Gastroesophageal sphincter (tissue), 4 donors: ENCODE measurements at regions not wholly inside any gene's neighbourhood (a gene's known extent, or its start where the extent isn't known, plus 50 kb on each side); places are given as distances from the start of the nearest gene placed in this dataset.

Source experiments
- ATAC-seq: fragments of 150-250 bp; one replicate; pipeline ENCODE4 v1.9.1; 2016; ENCODE audit warnings: mild to moderate bottlenecking, moderate library complexity
- H3K27ac ChIP-seq, 4 donors: fragments of 200-600 bp; sonication (generic) in 3 of 4; 1 replicate in 3 of 4; 2 replicates in 1 of 4; pipeline ENCODE4 v1.5.1; 2016 to 2019
- H3K27me3 ChIP-seq: fragments of 200-600 bp; sonication (generic); one replicate; pipeline ENCODE4 v1.5.1; 2019
- H3K36me3 ChIP-seq, 2 donors: fragments of 200-600 bp; sonication (generic); one replicate each; pipeline ENCODE4 v1.5.1; 2019; ENCODE audit warnings: control low read depth in 1 of 2
- H3K4me1 ChIP-seq, 3 donors: fragments of 200-600 bp; sonication (generic); 1 replicate in 2 of 3; 2 replicates in 1 of 3; pipeline ENCODE4 v1.5.1; 2016 to 2019; ENCODE audit warnings: control low read depth in 2 of 3
- H3K4me3 ChIP-seq, 2 donors: fragments of 200-600 bp; sonication (generic); one replicate each; pipeline ENCODE4 v1.5.1; 2019; ENCODE audit warnings: mild to moderate bottlenecking in 1 of 2, moderate library complexity in 1 of 2
- H3K9me3 ChIP-seq, 3 donors: fragments of 200-600 bp; sonication (generic); one replicate each; pipeline ENCODE4 v1.5.1; 2017 to 2019; ENCODE audit warnings: control low read depth in 2 of 3
- EP300 ChIP-seq: sonication (generic); formaldehyde crosslinking; IDR thresholded peaks from one replicate; pipeline ENCODE4 v1.6.1; 2017; ENCODE audit warnings: antibody characterized with exemption, mild to moderate bottlenecking
- POLR2A ChIP-seq, 2 donors: fragments of 450-650 bp; IDR thresholded peaks; one replicate each; pipeline ENCODE4 v1.6.1; 2017; ENCODE audit warnings: antibody characterized with exemption in 2 of 2, mild to moderate bottlenecking in 2 of 2, moderate library complexity in 1 of 2
- POLR2AphosphoS5 ChIP-seq: sonication (generic); formaldehyde crosslinking; IDR thresholded peaks from one replicate; pipeline ENCODE4 v1.6.1; 2017; ENCODE audit warnings: antibody characterized with exemption
- WGBS, 2 donors: methylation state at CpG; one replicate each; pipeline ENCODE4 v1.1.5; 2018; ENCODE audit warnings: low coverage in 1 of 2; 5-methylcytosine and 5-hydroxymethylcytosine counted together
- TF ChIP-seq, protein P1 (sequence below), 4 experiments: fragments of 200-600 bp in 2 of 4; fragments of 450-650 bp in 2 of 4; sonication (generic) in 1 of 4; IDR thresholded peaks; one replicate each; pipeline ENCODE4 v1.5.1; 2017 to 2019; ENCODE audit warnings: antibody characterized with exemption in 4 of 4, mild to moderate bottlenecking in 2 of 4, moderate library complexity in 2 of 4

DNA sequence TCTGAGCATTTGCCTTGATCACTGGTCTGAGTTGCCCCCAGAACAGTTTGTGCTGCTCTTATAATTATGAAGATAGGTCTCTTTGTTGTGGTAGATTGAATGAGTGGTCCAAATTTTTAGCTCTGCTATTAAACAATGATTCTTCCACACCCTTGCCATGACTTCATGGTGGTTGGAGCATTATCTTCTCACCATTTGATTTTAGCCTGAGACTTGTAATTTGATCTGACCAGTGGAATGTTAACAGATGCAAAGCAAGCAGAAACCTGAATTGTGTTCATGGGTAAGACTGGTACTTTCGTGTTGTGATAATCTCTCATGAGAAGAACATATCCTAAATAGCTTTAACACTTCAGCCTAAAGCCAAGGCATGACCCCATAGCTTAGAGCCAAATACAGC, 139.1 kb downstream of the TFPI2 start:
- no peak for ATAC-seq
- TF ChIP-seq, protein P1, sequence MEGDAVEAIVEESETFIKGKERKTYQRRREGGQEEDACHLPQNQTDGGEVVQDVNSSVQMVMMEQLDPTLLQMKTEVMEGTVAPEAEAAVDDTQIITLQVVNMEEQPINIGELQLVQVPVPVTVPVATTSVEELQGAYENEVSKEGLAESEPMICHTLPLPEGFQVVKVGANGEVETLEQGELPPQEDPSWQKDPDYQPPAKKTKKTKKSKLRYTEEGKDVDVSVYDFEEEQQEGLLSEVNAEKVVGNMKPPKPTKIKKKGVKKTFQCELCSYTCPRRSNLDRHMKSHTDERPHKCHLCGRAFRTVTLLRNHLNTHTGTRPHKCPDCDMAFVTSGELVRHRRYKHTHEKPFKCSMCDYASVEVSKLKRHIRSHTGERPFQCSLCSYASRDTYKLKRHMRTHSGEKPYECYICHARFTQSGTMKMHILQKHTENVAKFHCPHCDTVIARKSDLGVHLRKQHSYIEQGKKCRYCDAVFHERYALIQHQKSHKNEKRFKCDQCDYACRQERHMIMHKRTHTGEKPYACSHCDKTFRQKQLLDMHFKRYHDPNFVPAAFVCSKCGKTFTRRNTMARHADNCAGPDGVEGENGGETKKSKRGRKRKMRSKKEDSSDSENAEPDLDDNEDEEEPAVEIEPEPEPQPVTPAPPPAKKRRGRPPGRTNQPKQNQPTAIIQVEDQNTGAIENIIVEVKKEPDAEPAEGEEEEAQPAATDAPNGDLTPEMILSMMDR (IDR thresholded peaks at IDR 0.05): no peak
- TF ChIP-seq POLR2AphosphoS5 (no peak), EP300 (no peak), POLR2A (IDR thresholded peaks at IDR 0.05) (no peak)
- no peaks in the 10 kb centered on the region for H3K27me3 ChIP-seq
- WGBS, 2 donors: 33 to 73% methylated on average over 1 of the region's 1 CpG
- no peak overlapping the region for H3K27ac ChIP-seq
- H3K4me3 ChIP-seq: no peak overlapping the region
- H3K36me3 ChIP-seq: no peaks in the 10 kb centered on the region
- H3K9me3 ChIP-seq: no peaks in the 10 kb centered on the region
- no peaks in the 10 kb centered on the region for H3K4me1 ChIP-seq

DNA sequence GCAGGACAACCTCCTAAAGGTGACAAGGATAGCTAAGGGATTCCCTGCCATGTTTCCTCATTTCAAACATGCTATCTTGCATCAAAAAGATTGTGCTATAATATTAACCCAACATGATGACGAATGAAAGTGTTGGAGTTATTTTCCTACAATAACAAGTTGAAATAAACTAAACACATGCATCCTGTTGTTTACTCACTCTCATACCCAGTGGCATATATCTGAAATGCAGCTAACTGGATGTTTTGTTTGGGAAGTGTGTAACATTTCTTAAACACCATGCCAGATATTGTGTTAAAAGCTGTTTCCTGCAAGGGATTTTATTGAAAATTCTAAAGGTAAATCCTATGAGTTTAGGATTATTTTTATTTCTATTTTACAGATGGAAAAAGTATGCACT, 139.6 kb downstream of the TFPI2 start:
- Histone ChIP-seq H3K36me3 (no peaks in the 10 kb centered on the region), H3K4me3 (no peak overlapping the region), H3K27me3 (no peaks in the 10 kb centered on the region), H3K4me1 (no peaks in the 10 kb centered on the region), H3K9me3 (no peaks in the 10 kb centered on the region), H3K27ac (no peak overlapping the region)
- WGBS, 2 donors: 62 to 67% methylated on average over 1 of the region's 1 CpG
- TF ChIP-seq, protein P1 (IDR thresholded peaks at IDR 0.05): no peak
- no peak for TF ChIP-seq POLR2A (IDR thresholded peaks at IDR 0.05)
- no peak for TF ChIP-seq POLR2AphosphoS5
- no peak for TF ChIP-seq EP300
- ATAC-seq: no peak

DNA sequence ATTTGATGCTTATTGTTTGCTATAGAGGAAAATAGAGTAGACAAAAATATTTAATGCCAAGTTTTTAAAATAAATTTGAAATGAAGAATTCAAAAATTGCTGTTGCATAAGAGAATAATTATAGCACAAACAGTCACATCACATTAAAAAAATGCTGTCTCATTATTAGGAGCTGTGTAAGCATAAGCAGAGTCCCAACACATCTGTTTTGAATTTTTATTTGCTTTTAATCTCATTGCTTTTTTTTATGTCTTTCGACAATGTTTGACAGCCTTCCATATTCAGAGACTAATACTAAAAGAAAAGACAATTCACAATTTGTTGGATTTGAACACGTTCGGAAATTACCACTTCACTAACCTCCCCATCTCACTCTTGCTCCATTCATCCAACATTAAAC, 143.5 kb downstream of the TFPI2 start:
- no peak for ATAC-seq
- 62 to 83% methylated on average over 3 of the region's 3 CpGs for WGBS, 2 donors
- no peaks in the 10 kb centered on the region for H3K9me3 ChIP-seq
- no peak overlapping the region for H3K27ac ChIP-seq
- H3K4me1 ChIP-seq: no peaks in the 10 kb centered on the region
- no peaks in the 10 kb centered on the region for H3K36me3 ChIP-seq
- no peak overlapping the region for H3K4me3 ChIP-seq
- no peaks in the 10 kb centered on the region for H3K27me3 ChIP-seq
- no peak for TF ChIP-seq POLR2AphosphoS5
- TF ChIP-seq POLR2A (IDR thresholded peaks at IDR 0.05): no peak
- TF ChIP-seq, protein P1 (IDR thresholded peaks at IDR 0.05): no peak
- TF ChIP-seq EP300: no peak

DNA sequence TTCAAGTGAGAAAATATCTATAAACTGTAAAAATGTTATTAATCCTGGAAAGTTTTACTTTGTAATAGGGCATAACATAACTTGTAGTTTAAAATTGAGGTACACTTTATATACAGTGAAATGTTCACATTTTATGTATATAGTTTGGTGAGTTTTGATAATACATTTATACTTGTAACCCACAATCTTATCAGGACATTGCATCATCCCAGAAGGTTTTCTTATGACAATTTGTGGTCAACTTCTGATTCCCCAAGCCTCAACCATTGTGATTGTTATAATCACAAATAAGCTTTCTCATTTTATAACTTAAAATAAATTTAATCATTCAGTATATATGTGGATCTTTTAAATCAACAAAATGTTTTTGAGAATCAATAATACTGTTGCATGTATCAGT, 151.1 kb downstream of the TFPI2 start:
- no peak overlapping the region for H3K4me3 ChIP-seq
- TF ChIP-seq, protein P1 (IDR thresholded peaks at IDR 0.05): no peak
- no peaks in the 10 kb centered on the region for H3K27me3 ChIP-seq
- no peak overlapping the region for H3K27ac ChIP-seq
- no peaks in the 10 kb centered on the region for H3K36me3 ChIP-seq
- no peaks in the 10 kb centered on the region for H3K9me3 ChIP-seq
- no peak for ATAC-seq
- H3K4me1 ChIP-seq: no peaks in the 10 kb centered on the region

DNA sequence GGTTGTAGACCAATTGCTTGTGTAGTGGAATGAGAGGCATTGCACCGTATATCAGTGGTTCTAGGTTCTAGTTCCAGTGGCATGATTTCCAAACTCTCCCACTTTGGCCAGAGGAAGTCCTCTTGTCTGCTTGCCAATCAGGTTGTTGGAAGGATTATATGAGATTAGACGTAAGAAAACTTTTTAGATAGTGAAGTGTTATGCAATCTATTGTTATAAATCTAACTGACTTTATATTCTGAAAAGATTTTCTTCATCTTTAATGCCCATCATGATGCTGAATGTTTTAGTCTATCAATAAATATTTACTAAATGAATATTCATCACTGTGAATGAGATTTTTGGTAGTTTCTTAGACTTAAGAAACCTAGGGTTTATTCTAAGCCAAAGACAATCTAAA, 152.6 kb downstream of the TFPI2 start:
- no peaks in the 10 kb centered on the region for H3K36me3 ChIP-seq
- WGBS, 2 donors: 61 to 63% methylated on average over 2 of the region's 2 CpGs
- no peak for TF ChIP-seq EP300
- TF ChIP-seq, protein P1 (IDR thresholded peaks at IDR 0.05): no peak
- TF ChIP-seq POLR2AphosphoS5: no peak
- TF ChIP-seq POLR2A (IDR thresholded peaks at IDR 0.05): no peak
- H3K4me1 ChIP-seq: no peaks in the 10 kb centered on the region
- H3K27ac ChIP-seq: no peak overlapping the region
- H3K27me3 ChIP-seq: no peaks in the 10 kb centered on the region
- no peak for ATAC-seq
- no peaks in the 10 kb centered on the region for H3K9me3 ChIP-seq
- H3K4me3 ChIP-seq: no peak overlapping the region
